NCI-H1417 (cell line): ENCODE measurements at regions not wholly inside any gene's neighbourhood (a gene's known extent, or its start where the extent isn't known, plus 50 kb on each side); places are given as distances from the start of the nearest gene placed in this dataset.
"Not testable (repeated sequence)": the region's sequence is repeated elsewhere in the genome, so short reads cannot be mapped to it uniquely, and the experiment has no call there.

ENCODE experiments used
- DNase-seq, 3 experiments: peaks; one replicate each; lab custom pipeline; 2025; lab: John Stamatoyannopoulos, UW

DNA sequence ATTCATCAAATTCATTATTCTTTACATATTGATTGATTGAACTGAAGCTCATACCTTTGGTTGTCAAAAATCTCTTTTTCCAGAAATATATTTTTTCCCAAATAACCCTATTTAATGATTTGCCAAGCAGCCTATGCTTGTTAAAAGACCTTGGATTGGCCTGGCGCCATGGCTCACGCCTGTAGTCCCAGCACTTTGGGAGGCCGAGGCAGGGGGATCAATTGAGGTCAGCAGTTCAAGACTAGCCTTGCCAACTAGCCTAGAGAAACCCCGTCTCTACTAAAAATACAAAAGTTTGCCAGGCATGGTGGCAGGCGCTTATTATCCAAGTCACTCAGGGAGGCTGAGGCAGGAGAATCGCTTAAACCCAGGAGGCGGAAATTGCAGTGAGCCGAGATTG is 165.1 kb upstream of the MGAT4C start:
- DNase-seq: no peak

GRCh38 chr12:86414201-86414600 is 158.0 kb upstream of the MGAT4C start:
- DNase-seq: no peak

GRCh38 chr12:86411710-86412109 is 155.5 kb upstream of the MGAT4C start:
- DNase-seq: no peak

DNA sequence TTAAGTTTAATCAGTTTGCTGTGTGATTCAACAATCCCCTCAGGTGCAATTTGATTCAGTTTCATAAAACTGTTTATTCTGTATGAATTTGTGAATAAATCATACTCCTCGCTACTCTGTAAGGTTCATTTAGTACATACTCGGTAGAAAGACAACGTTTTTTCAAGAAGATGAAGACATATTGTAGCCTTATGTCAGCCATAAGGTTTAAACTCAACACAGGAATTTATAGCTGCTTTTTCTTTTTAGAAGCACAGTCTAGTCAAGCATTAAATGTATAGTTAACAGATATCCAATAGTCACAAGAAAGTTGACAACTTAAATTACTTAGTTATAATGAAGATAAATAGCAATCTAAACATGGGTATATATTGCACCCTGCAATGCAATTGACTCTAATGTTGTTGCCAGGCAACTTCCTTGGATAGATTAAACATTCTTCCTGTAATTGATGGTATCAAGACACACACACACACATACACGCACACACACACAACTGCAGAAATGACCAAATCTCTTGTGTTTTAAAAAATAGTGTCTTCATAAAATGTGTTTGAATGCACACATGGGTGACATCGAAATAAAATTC is 151.5 kb upstream of the MGAT4C start:
- peak in 2 of 3 experiments; percentile 46 to 85 for DNase-seq

DNA sequence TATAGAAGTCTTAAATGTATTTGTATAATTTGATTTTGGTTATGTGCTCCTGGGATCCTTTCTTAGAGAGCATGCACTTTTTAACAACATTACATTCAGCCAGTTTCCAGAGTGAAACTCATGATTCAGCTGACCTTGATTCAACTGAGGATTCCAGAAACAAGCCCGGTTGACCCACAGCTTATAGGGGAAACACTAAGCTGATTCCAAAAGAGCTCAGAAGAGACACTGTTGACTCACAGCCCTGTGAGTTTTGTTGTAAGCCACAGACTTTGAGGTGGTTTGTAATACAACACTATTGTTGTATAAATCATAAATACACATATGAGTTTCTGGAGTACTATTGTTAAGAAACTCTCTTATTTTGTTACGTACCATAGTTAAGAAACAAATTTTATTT is 133.8 kb upstream of the MGAT4C start:
- no peak for DNase-seq

DNA sequence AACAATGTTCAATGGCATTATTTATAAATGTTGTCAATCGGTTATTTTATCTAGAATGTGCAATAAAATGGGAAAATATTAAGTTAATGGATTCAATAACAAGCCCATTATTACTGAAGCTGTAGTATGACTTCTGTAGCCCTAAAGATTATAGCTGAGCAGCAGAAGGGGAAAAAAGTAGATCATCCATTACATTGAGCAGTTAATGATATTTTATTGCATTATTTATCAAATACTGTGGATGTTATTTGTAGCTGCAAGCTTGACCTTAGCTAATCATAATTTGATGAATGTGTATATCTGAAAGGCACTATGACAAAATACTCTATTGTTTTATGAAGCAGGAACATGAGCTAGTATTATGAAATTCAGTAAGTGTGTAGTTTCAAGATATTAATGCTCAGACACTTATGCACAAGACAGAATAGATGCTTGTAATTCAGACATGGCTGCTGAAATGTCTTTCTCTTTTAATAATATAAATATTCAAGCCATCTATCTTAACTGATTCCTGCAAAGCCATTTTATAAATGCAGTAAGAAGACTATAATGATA is 131.5 kb upstream of the MGAT4C start:
- no peak for DNase-seq

GRCh38 chr12:86383759-86384158 is 127.6 kb upstream of the MGAT4C start:
- DNase-seq: not testable (repeated sequence)

DNA sequence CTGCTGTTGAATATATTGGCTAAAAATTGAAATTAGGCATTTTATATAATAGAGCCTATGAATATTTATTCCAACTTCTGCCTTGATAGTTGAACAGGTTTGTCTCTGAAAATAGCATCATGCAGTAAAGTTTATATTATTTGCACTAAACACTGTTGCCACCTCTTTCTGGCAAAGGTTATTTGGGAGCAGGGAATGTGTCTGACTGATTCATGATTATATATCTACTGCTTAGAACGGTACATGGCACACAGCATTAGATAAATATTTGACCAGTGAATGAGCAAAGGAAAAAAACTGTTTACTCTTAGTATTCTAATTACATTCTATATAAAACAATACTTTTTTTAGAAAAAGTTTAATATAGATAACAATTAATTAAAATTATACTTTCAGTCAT is 123.1 kb upstream of the MGAT4C start:
- peak in 1 of 3 experiments; percentile 18 for DNase-seq

- DNase-seq: peak in 2 of 3 experiments; percentile 59 to 86
Observed at GRCh38 chr12:86376052-86376451, 119.9 kb upstream of the MGAT4C start.

DNA sequence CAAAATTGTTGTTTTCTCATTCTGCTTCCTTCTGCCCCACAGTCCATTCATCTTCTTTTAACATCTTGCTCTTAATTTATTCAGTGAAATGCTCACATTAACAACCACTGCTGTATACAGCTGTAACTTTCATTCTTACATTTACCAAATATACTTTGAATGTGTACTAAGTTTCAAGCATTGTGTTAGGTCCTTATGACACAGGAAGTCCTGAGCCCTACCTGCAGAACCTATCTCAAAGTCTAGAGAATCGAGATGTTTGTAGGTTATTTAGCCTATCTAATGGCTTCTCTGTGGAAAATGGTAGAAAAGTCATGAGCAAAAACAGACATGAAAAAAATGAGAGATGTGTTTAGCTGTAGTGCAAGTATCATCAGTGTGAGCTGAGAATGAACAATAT is 117.6 kb upstream of the MGAT4C start:
- no peak for DNase-seq

DNA sequence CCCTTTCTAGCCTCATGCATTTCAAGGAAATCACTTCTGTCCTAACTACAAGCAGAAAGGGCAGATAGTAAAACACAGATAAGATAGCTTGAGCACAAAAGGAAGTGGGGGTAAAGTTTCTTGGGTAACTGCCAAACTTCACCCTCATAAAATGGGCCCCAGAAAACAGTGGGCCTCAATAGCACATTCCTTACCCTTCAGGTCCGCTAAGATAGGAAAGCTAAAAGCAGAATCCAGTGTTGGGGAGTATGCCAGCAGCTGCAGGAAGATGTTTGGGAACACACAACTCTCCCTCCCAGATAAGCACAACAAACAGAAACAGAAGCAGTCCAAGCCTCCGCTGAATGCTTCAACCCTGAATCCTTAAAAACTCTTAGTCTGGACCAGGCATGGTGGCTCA is 110.9 kb upstream of the MGAT4C start:
- DNase-seq: no peak

GRCh38 chr12:86349196-86349595 is 93.0 kb upstream of the MGAT4C start:
- no peak for DNase-seq

GRCh38 chr12:86333955-86334522 is 77.8 kb upstream of the MGAT4C start:
- no peak for DNase-seq

- DNase-seq: no peak
Observed at GRCh38 chr12:86331457-86331856, 75.3 kb upstream of the MGAT4C start.

DNA sequence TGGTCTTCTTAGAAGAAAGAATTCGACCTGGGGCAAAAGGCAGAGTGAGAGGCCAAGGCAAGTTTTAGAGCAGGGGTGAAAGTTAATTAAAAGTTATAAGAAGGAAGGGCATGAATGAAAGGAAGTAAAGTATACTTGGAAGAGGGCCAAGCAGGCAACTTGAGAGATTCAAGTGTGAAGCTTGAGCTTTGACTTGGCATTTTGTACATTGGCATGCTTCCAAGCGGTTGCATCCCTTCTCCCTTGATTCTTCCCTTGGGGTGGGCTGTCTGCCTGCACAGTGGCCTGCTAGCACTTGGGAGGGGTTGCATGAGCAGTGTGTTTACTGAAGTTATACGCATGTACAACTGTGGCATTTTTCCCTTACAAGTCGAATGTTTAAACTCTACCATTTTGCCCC is 74.8 kb upstream of the MGAT4C start:
- DNase-seq: no peak

GRCh38 chr12:86312232-86312631 is 56.0 kb upstream of the MGAT4C start:
- DNase-seq: no peak
